Hematopoietic multipotent progenitor cell (in vitro differentiated cells): ENCODE measurements at regions not wholly inside any gene's neighbourhood (a gene's known extent, or its start where the extent isn't known, plus 50 kb on each side); places are given as distances from the start of the nearest gene placed in this dataset.

ENCODE experiments used
- DNase-seq, 3 donors: peaks; one replicate each; pipeline ENCODE4 v3.0.0-alpha.2; 2011 to 2015; ENCODE audit warnings: low read depth in 2 of 3, low spot score in 2 of 3

- peak in 1 of 3 donors; percentile 47 for DNase-seq
Measured at GRCh38 chr7:106957766-106958165, 86.7 kb upstream of the PRKAR2B start.

GRCh38 chr7:106959753-106960152 lies 84.8 kb upstream of the PRKAR2B start:
- DNase-seq, result peak in 1 of 3 donors; percentile 9

- DNase-seq, result no peak
Measured at GRCh38 chr7:106962751-106963150, 81.8 kb upstream of the PRKAR2B start.

GRCh38 chr7:106964466-106964865 lies 80.0 kb upstream of the PRKAR2B start:
- DNase-seq, result peak in 1 of 3 donors; percentile 10

- DNase-seq, result no peak
Measured at GRCh38 chr7:106965108-106965507, 79.4 kb upstream of the PRKAR2B start.

- DNase-seq, result no peak
Measured at GRCh38 chr7:106966121-106966520, 78.4 kb upstream of the PRKAR2B start.

- DNase-seq, result no peak
Measured at GRCh38 chr7:106968160-106968559, 76.3 kb upstream of the PRKAR2B start.

GRCh38 chr7:106978425-106979420 lies 65.8 kb upstream of the PRKAR2B start:
- DNase-seq, result peak in 2 of 3 donors; percentile 36 to 61

- DNase-seq, result no peak
Measured at GRCh38 chr7:106979551-106980357, 64.8 kb upstream of the PRKAR2B start.

GRCh38 chr7:106980358-106980685 lies 64.2 kb upstream of the PRKAR2B start:
- no peak for DNase-seq

- DNase-seq, result no peak
Measured at GRCh38 chr7:106982415-106982814, 62.1 kb upstream of the PRKAR2B start.

- no peak for DNase-seq
Measured at GRCh38 chr7:106984034-106984433, 60.5 kb upstream of the PRKAR2B start.

GRCh38 chr7:106986450-106986977 lies 58.0 kb upstream of the PRKAR2B start:
- DNase-seq, result peak in 2 of 3 donors; percentile 19 to 41

- DNase-seq, result no peak
Measured at GRCh38 chr7:106987777-106988176, 56.7 kb upstream of the PRKAR2B start.

- no peak for DNase-seq
Measured at GRCh38 chr7:106992511-106992910, 52.0 kb upstream of the PRKAR2B start.
